ENCODE measurements at regions not wholly inside any gene's neighbourhood (a gene's known extent, or its start where the extent isn't known, plus 50 kb on each side); places are given as distances from the start of the nearest gene placed in this dataset.
A peak's percentile ranks its signal among the peaks of the same experiment; 100 is the strongest.
"Not testable (repeated sequence)": the region's sequence is repeated elsewhere in the genome, so short reads cannot be mapped to it uniquely, and the experiment has no call there.

DNA sequence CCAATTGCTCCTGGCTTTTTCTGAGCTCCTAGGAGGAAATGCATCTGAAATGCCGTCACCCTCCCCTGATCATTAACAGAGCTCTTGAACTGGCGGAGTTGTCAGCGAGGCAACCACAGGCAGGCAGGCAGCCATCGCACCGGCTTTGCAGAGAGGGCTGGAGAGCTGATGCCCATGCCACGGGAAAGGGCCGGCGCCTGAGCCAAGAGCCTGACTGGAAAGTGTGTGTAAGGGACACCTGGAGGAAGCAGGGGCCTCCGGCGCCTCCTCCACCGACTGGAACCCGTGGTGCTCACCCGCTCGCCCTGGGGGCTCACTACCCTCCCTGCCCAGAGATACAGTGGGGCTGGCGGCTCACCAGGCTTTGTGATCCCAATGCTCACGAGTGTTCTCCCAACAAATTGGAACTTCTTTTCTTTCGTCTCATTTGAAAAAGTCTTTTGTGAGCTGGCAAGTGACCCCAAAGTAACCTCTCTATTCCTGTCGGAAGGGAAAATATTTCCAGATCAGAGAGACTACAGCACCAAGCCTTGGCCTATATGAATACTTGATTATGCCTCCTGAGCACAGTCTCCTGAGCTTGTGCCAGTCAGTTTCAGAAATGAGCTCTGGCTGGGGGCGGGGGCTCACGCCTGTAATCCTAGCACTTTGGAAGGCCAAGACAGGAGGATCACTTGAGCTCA, 97.7 kb upstream of the SLC25A33 start:
- peak; percentile 70 for DNase-seq

DNA sequence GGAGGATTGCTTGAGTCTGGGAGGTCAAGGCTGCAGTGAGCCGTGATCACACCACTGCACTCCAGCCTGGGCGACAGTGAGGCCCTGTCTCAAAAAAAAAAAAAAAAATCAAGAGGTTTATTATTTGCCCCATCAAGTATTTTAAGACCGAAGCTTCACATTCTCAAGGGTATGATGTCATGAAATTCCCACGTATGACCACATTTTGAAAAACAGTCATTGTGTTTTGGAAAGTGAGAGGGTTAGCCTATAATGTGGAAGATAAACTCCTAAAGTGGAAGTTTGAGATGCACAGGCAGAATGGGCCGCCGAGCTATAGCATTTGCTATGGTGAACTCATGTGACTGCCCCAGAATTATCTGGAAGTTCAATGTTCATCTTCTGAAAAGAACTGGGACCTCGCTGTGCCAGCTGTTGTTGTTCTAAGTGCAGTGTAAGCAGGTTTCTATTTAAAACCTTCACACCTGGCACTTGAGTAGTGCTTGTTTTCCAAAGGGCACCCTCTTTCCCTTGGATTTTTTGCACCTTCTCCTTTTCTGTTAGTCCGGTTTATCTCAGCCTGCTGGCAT, 96.9 kb upstream of the SLC25A33 start:
- no peak for DNase-seq

DNA sequence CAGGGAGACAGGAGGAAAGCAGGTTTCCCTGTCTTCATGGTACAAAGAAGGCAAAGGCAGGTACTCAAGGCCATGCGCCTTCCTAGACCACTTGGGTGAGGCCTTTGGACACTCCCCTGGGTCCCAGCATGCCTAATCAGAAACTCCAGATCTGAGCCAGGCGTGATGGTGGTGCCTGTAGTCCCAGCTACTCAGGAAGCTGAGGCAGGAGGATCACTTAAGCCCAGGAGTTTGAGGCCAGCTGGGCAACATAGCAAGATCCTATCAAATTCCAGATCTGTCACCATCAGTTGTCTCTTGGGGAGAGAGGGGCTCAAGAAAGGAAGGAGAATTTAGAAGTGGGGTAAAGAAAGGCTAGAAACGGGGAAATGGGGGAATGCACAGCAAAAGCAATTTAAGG, 96.3 kb upstream of the SLC25A33 start:
- no peak for DNase-seq

DNA sequence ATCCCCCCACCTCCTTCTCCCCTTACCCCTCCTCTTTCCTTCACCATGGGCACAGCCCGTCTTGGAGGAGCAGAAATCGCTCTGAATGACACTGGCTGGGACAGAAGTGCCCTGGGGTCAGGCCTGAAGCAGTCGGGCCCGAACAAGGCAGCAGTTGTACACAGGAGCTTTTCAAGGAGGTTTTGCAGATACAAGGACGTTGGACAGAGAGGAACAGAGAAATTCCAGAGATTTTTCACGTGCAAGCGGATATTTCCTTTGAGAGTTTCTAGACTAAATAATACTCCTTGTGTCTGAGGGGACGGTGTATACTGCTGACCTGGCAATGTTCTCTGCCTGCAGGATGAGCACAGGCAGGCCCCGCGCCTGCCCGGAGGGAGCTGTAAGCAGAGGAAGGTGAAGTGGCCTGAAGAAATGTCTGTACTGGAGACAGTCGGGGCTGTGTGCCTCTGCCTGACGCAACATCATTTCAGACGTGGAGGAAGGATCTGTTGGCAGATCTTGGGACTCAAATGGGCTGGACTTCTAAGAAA, 95.3 kb upstream of the SLC25A33 start:
- DNase-seq, result no peak

DNA sequence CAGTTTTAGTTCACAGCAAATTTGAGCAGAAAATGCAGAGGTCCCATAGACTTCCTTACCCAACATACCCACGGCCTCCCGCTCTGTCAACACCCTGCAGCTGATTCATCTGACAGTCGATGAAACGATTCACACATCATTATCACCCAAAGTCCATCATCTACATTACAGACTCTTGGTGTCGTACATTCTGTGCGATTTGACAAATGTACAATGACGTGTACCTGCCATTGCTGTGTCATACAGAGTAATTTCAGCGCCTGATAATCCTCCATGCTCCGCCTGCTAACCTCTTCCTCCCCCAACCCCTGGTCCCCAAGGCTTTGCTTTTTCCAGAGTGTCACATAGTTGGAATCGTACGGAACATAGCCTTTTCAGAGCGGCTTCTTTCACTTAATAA, 94.7 kb upstream of the SLC25A33 start:
- DNase-seq, result no peak

DNA sequence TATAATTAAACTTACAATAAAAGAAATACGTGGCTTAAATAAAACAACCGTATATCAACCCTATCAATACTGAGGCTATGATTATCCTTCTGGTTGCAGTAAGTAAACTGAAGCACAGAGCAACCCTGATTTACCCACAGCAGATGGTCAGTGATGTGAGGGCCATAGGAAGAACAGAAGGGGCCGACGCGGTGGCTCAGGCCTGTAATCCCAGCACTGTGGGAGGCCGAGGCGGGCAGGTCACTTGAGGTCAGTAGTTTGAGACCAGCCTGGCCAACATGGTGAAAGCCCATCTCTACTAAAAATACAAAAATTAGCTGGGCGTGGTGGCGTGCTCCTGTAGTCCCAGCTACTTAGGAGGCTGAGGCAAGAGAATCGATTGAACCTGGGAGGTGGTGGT, 94.2 kb upstream of the SLC25A33 start:
- not testable (repeated sequence) for DNase-seq

DNA sequence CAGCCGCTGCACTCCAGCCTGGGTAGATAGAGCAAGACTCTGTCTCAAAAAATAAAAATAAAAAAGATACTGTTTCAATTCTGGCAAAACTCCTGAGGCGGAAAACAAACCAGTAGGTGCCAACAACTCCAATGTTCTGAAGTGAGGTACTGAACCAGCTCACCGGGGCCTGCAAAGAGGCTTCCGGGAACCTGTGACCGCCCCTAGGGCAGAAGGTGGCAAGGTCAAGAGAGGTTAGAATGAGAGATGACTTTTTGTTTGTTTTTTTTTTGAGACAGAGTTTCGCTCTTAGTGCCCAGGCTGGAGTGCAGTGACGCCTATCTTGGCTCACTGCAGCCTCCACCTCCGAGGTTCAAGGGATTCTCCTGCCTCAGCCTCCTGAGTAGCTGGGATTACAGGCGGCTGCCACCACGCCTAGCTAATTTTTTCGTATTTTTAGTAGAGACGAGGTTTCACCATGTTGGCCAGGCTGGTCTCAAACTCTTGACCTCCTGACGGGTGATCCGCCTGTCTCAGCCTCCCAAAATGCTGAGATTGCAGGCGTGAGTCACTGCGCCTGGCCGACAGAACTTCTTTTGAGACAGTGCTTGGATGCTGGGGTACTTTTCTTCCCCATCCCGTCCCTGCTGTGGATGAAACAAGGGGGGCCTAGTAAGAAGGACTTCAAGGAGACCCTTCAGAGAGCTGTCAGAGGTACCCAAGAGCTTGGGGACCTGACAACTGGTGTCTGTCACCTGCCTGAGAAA, 91.9 kb upstream of the SLC25A33 start:
- DNase-seq, result no peak

DNA sequence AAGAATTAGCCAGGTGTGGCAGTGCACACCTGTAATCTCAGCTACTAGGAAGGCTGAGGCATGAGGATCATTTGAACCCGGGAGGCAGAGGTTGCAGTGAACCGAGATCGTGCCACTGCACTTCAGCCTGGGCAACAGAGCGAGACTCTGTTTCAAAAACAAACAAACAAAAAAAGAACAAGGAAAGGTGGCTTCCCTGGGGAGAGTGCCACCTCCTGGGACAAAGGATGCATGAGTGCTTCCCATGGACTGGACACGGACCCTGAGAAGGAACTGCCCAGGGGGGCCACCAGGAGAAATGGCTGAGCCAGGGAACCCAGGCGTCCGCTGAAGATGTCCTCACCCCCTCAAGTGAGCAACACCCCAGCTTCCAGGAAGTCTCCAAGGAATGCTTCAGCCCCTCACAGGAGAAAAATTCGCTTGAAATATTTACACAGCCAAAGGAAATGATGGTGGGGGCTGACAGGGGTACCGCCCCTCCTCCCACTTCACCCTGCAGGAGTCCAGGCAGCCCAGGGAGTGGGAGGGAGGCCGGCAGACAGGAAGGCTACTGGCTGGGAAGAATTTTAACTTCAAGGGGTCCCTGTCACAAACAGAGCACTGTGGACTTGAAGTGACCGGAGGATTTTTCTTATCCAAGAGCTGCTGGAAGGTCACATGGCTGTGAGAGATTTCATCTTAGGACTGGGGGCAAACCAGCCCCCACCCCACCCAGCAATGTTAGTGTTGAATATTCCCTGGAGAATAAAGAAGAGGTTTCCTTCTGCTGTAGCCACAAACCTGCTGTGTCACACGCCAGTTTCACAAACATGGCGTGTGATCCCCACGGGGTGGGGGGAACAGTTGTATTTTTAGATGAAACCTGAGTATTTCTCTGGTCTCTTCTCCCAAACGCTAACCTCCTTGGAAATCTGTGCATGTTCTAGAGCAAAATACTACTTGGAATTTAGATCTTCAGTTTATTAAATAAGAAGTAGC, 90.8 kb upstream of the SLC25A33 start:
- DNase-seq, result no peak

DNA sequence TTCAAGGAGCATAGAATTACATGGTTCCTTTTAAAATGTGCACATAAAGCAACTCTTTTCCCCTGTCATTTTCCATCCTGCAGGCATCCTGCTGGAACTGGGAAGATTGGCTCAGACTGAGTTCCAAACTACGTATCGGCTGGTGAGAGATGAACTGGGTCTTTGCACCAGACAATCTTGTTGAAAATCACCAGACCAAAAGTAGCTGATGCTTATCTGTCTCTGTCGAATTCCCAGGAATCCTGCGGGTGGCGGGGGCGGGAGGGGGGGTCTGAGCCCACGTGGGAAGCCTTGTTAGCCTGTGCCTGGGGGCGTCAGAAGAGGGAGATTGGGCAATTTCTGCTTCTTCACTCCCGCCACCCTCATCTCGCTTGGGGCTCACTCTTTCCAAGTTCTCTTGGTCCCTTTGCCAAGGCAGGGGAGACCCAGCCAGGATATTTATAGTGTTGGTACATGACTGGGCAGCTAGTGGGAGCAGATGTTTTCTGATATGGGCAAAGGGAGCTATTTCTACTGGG, 90.1 kb upstream of the SLC25A33 start:
- DNase-seq, result no peak

DNA sequence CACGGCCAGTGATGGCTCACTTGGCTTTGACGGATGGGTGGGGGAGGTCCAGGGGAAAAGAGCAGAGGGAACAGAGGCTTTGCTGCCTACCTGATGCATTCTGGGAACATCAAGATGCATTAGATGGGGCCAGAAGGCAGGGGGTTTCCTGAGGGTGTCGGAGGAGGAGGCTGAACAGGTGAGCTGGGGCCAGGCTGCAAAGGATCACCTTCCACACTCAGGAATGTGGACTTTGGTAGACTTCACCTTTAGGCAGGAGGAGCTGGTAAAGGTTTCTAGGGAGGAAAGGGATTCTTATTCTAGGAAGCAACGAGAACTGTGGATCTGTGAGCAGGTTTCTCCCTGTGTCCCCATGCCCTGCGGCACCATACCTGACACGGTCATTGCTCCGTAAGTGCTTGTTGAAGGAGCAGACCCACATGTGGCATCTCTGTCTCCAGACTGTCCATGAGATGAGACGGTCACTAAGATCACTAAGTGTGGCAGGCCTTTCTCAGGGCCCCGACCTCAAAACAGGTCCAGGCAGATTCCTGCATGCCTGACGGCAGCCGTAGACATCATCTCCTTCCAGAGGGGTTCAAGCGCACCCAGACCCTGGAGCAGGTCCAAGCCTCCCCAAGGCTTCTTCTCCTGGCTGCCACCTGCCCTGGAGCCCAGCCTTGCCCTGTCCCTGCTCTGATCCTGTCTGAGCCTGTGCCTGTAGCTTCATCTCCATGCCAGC, 89.1 kb upstream of the SLC25A33 start:
- DNase-seq, result no peak

DNA sequence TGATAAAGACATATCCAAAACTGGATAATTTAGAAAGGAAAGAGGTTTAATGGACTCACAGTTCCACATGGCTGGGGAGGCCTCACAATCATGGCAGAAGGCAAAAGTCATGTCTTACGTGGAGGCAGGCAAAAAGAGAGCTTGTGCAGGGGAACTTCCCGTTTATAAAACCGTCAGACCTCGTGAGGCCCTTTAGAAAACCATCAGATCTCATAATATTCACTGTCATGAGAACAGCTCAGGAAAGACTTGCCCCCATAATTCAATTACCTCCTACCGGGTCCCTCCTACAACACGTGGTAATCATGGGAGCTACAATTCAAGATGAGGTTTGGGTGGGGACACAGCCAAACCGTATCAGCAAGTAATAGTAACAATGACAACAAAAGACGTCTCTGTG, 88.2 kb upstream of the SLC25A33 start:
- no peak for DNase-seq

DNA sequence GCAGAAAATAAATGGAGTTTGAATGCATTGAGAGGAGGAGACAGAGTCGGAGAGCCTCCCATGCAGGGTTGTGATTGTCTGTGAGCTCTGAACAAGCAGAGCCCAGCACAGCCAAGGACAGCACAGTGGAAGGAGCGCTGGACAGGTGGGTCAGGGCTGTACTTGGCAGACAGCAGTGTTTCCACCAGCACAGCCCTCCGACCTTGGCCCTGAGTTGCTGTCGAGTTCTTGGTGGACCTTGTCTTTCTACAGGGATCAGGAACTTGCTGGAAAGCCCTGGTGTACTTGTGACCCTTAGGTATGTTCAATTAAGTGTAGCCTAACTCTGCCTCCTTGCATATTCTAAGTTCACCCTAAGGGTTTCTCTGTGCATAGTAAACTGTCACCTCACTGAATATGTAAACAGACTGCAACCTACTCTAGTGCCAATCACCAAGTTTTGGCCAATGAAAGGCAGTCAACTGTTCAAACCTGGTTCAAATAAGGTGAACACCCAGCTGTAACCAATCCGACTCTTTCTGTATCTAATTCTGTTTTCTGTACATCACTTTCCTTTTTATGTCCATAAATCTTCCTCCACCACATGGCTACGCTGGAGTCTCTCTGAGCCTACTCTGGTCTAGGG, 86.6 kb upstream of the SLC25A33 start:
- no peak for DNase-seq

DNA sequence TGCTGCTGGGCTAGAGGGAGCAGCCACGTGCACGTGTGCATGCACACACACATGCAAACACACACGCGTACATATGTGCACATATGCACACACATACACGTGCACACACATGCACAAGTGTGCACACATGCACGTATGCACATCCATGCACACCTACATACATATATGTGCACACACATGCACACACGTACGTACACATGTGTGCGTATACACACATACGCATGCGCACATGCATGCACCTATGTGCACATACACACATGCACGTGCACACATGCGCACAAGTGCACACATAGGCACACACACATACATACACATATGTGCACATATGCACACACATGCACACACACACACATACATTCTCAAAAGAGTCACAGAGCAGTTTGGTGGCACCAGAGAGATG, 85.9 kb upstream of the SLC25A33 start:
- DNase-seq, result no peak

DNA sequence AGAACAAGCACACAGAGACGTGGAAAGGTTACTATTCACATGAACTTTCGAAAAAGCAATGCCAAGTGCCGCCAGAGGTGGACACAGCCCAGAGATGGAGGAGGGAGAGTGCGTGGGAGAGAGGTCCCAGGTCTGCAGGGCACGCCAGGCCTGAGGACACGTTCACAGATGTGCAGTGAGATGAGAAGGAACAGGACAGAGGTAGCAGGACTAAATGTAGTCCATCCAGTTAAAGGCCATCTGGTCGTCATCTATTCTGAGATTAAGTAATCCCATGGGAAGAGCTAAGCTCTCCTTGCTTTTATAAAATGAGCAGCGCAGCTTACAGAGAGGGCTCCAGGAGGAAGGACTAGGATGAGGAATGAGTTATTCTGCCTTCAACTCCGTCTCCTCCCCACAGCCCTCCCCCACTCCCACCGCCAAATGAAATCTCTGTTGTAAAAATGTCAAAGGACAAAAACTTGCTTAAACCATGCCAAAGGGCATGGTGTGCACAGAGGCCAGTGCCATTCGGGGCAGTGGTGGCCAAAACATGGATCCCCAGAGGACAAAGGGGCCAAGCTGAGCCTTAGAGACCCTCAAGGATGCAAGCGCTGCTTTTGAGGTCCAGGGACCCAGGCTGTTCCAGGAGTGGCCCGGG, 85.4 kb upstream of the SLC25A33 start:
- DNase-seq, result no peak

DNA sequence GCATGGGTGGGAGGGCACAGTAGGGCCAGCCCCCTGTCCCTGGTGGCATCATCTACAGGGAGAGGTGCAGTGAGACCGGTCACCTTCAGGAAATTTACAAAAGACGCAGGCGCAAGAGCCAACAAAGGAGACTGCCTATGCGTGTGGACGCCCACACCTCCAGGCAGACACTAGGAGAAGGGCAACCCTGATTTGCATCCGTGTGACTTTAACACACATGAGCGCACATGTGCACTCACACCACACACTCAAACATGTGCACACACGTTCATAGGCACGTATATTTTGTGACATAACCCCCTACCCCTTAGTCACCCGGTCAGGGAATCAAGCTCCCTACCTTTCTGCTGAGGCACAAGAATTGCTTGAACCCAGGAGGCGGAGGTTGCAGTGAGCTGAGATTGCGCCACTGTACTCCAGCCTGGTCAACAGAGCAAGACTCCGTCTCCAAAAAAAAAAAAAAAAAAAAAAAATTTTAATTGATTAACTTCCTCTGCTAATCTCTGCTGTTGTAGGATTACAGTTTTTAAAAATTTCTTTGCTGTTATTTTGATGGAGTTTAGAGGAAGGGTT, 84.7 kb upstream of the SLC25A33 start:
- DNase-seq, result no peak

DNA sequence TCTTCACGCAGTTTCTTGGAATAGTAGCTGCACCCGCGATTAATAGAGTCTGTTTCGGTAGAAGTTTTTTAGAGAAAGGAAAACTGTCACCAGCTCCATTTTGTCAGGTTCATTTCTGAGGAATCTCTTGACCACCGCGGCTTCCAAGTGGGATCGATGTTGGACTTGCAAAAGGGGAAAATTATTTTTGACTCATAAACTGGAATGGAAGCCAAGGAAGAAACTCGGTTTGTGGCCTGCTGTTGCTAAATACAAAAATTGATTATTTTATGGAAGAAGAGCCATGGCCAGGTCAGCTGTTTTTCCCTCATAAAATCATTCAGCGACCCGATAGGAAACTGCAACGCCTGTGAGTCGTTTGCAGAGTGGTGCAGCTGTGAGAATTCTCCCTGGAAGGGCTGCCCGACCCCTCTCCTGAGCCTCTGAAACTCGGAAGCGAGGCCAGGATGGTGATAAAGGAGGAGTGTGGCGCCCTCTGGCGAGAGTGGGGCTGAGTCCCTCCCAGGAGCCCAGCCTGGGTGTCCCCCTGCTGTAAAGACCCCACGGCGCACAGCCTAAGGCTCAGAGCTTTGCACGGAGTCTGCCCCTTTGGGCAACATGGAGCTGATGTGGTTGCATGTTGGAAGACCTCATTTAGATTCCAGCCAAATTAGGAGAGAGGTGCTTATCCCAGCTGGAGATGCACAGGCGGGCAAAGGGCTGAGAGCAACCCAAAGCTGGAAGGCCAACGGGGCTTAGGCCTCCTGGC, 83.6 kb upstream of the SLC25A33 start:
- peak; percentile 90 for DNase-seq

DNA sequence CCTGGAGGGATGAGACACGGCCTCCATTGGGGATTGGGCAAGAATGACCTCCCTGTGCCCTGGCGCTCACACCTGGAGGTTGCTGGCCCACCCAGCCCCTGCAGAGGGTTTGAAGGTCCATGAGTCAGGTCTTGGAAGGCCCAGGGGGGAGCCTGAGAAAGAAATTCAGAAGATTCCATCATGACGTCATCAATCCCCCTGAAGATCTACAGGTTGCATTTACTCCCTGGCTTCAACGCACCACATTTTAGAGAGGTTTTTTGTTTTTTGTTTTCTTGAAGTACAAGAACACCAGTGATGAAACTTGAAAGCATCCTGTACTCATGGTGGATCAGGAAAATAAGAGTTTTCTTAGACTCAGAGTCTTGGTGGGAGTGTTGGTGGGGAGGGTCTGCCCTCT, 82.4 kb upstream of the SLC25A33 start:
- DNase-seq, result no peak

DNA sequence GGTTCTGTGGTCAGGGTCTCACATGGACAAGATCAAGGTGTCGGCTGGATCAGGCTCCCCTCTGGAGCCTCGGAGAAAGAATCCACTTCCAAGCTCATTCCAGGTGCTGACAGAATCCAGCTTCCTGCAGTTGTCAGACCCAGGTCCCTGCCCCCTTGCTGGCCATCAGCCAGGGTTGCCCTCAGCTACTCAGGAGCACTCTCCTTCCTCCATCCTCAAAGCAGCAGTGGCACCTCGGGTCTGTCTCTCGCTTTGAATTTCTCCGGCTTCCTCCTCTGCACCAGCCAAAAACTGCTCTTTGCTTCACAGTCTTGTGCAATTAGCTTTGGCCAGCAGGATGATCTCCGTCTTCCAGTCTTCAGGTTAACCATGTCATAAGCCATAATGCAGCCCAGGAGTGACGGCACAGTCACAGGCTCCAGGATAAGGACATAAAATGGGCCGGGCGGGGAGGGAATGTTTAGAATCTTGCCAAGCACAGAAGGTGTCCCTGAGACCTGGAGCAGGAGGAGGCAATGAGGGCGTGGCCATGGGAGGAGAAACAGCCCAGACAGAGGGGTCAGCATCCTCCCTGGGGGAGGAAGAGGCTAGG, 79.4 kb upstream of the SLC25A33 start:
- DNase-seq, result no peak
